ENCODE measurements at regions not wholly inside any gene's neighbourhood (a gene's known extent, or its start where the extent isn't known, plus 50 kb on each side); places are given as distances from the start of the nearest gene placed in this dataset.

- TF ChIP-seq CTCF (IDR thresholded peaks at IDR 0.05) (no peak), POLR2A (IDR thresholded peaks at IDR 0.05) (no peak)
Observed at GRCh38 chr2:207315131-207315530, 149.4 kb upstream of the KLF7 start.

All from ovary (tissue), 3 donors.